ENCODE measurements at regions not wholly inside any gene's neighbourhood (a gene's known extent, or its start where the extent isn't known, plus 50 kb on each side); places are given as distances from the start of the nearest gene placed in this dataset.
"Not testable (repeated sequence)": the region's sequence is repeated elsewhere in the genome, so short reads cannot be mapped to it uniquely, and the experiment has no call there.

- Histone ChIP-seq H3K9ac (ENCODE audit: low read length) (no peak overlapping the region), H3K9me2 (ENCODE audit: low read depth, low read length) (no peaks in the 10 kb centered on the region), H4K20me1 (ENCODE audit: insufficient read depth, low read length) (no peaks in the 10 kb centered on the region), H3K36me3 (ENCODE audit: insufficient read depth, low read length) (no peaks in the 10 kb centered on the region), H3K9me3 (ENCODE audit: low read length) (no peaks in the 10 kb centered on the region), H3K4me3 (ENCODE audit: low read depth, low read length, poor library complexity, severe bottlenecking) (no peak overlapping the region), H3K27ac (ENCODE audit: low read depth, low read length, poor library complexity, severe bottlenecking) (no peak overlapping the region), H3K79me2 (ENCODE audit: insufficient read depth, low read length) (no peaks in the 10 kb centered on the region), H3F3A (ENCODE audit: insufficient read depth, low read length) (no peaks in the 10 kb centered on the region), H3K4me1 (ENCODE audit: insufficient read depth, low read length, severe bottlenecking) (peaks cover 25% of the 10 kb centered on the region), H2AFZ (ENCODE audit: low read length) (no peak overlapping the region), H3K27me3 (ENCODE audit: insufficient read depth, low read length) (no peaks in the 10 kb centered on the region), H3K4me2 (ENCODE audit: low read length) (no peak overlapping the region)
- no peak for TF ChIP-seq EZH2 (IDR thresholded peaks at IDR 0.05; ENCODE audit: borderline replicate concordance, low read length)
- TF ChIP-seq CTCF (IDR thresholded peaks at IDR 0.05; ENCODE audit: low read length), result no peak
Measured at GRCh38 chr6:22157233-22157632, 139.6 kb downstream of the PRL start.

- H3K36me3 ChIP-seq (ENCODE audit: insufficient read depth, low read length), result no peaks in the 10 kb centered on the region
- no peaks in the 10 kb centered on the region for H3K27me3 ChIP-seq (ENCODE audit: insufficient read depth, low read length)
- no peak overlapping the region for H3K9ac ChIP-seq (ENCODE audit: low read length)
- H3K9me2 ChIP-seq (ENCODE audit: low read depth, low read length), result no peaks in the 10 kb centered on the region
- no peak overlapping the region for H3K4me2 ChIP-seq (ENCODE audit: low read length)
- H2AFZ ChIP-seq (ENCODE audit: low read length), result no peak overlapping the region
- no peaks in the 10 kb centered on the region for H3F3A ChIP-seq (ENCODE audit: insufficient read depth, low read length)
- H3K9me3 ChIP-seq (ENCODE audit: low read length), result no peaks in the 10 kb centered on the region
- H3K79me2 ChIP-seq (ENCODE audit: insufficient read depth, low read length), result no peaks in the 10 kb centered on the region
- TF ChIP-seq CTCF (IDR thresholded peaks at IDR 0.05; ENCODE audit: low read length), result no peak
- TF ChIP-seq EZH2 (IDR thresholded peaks at IDR 0.05; ENCODE audit: borderline replicate concordance, low read length), result no peak
- H4K20me1 ChIP-seq (ENCODE audit: insufficient read depth, low read length), result no peaks in the 10 kb centered on the region
- no peak overlapping the region for H3K4me3 ChIP-seq (ENCODE audit: low read depth, low read length, poor library complexity, severe bottlenecking)
- H3K27ac ChIP-seq (ENCODE audit: low read depth, low read length, poor library complexity, severe bottlenecking), result no peak overlapping the region
- H3K4me1 ChIP-seq (ENCODE audit: insufficient read depth, low read length, severe bottlenecking), result no peaks in the 10 kb centered on the region
Measured at GRCh38 chr6:22164236-22164635, 132.6 kb downstream of the PRL start.

- not testable (repeated sequence) for H3K36me3 ChIP-seq (ENCODE audit: insufficient read depth, low read length); H4K20me1 ChIP-seq (ENCODE audit: insufficient read depth, low read length); H3K9ac ChIP-seq (ENCODE audit: low read length); H3K27ac ChIP-seq (ENCODE audit: low read depth, low read length, poor library complexity, severe bottlenecking); H3F3A ChIP-seq (ENCODE audit: insufficient read depth, low read length); H3K9me2 ChIP-seq (ENCODE audit: low read depth, low read length); H2AFZ ChIP-seq (ENCODE audit: low read length); H3K4me2 ChIP-seq (ENCODE audit: low read length); H3K79me2 ChIP-seq (ENCODE audit: insufficient read depth, low read length); H3K4me3 ChIP-seq (ENCODE audit: low read depth, low read length, poor library complexity, severe bottlenecking); H3K27me3 ChIP-seq (ENCODE audit: insufficient read depth, low read length); H3K4me1 ChIP-seq (ENCODE audit: insufficient read depth, low read length, severe bottlenecking)
- H3K9me3 ChIP-seq (ENCODE audit: low read length), result peaks cover 13% of the 10 kb centered on the region; the same call in 1 of the 2 replicates
Measured at GRCh38 chr6:22171006-22171405, 125.8 kb downstream of the PRL start.

GRCh38 chr6:22171885-22172284, 125.0 kb downstream of the PRL start:
- not testable (repeated sequence) for H3K79me2 ChIP-seq (ENCODE audit: insufficient read depth, low read length); H3K9ac ChIP-seq (ENCODE audit: low read length); H3K27ac ChIP-seq (ENCODE audit: low read depth, low read length, poor library complexity, severe bottlenecking); H3K36me3 ChIP-seq (ENCODE audit: insufficient read depth, low read length); H3K4me3 ChIP-seq (ENCODE audit: low read depth, low read length, poor library complexity, severe bottlenecking); H3K4me2 ChIP-seq (ENCODE audit: low read length); H3K27me3 ChIP-seq (ENCODE audit: insufficient read depth, low read length); H4K20me1 ChIP-seq (ENCODE audit: insufficient read depth, low read length); H2AFZ ChIP-seq (ENCODE audit: low read length); H3K9me2 ChIP-seq (ENCODE audit: low read depth, low read length); H3K4me1 ChIP-seq (ENCODE audit: insufficient read depth, low read length, severe bottlenecking); H3F3A ChIP-seq (ENCODE audit: insufficient read depth, low read length)
- peaks cover 13% of the 10 kb centered on the region; the same call in 1 of the 2 replicates for H3K9me3 ChIP-seq (ENCODE audit: low read length)

Data from OCI-LY1 (cell line).